ENCODE measurements at regions not wholly inside any gene's neighbourhood (a gene's known extent, or its start where the extent isn't known, plus 50 kb on each side); places are given as distances from the start of the nearest gene placed in this dataset.
A peak's percentile ranks its signal among the peaks of the same experiment; 100 is the strongest.

DNA sequence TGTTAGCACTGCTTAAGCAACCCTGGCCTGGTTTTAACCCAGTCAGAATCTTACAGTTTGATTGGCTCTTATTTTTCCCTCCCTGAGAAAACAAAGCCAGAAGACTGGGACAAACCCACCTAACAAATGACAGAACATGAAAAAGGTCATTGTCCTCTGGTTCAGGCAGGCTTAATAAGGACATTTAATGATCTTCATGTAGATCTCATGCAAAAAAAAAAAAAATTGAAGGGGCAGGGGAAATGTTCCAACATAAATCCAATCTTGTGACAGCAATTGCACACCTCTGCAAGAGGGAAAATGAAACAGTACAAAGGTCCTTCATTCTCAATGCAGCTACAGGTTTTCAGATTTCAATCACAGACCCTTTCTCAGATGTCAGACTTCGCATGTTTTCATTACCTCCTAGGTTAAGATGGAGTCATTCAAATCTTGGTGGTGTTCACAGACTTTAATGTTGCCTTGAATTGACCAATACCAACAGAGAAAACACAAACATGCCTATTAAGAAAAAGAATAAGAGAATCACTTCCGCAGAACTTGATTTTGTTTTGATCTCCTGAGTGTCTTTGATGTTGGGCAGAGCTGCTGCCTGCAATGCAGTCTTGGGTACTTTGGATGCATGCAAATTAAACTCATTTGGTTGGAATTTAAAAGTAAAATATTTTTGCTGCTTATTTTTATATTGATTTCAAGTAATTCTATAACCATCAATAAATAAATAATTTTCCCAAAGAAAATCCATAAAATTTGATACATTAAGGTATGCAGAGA, 359.0 kb downstream of the BTG1 start:
- no peak for DNase-seq

- DNase-seq = no peak
Observed at GRCh38 chr12:91785655-91786498, 359.8 kb downstream of the BTG1 start.

DNA sequence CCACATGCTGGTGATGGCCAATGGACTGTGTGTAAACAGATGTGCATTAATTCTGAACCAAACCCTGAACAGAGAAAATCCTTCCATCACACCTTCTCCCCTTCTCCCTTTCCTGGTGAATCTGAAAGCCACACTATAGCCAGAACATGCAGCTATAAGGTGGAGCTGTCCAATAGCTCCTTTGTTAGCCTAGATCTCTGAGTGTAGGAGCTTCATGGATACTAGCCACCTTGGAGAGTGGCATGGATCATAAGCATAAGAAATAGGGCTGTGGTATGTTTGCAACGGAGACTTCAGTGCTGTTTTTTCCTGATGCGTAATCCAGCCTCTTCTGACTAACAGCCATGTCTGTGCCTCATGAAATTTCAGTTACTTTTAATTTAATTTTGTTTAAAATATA, 364.5 kb downstream of the BTG1 start:
- peak; percentile 54 for DNase-seq

GRCh38 chr12:91778938-91779400, 366.7 kb downstream of the BTG1 start:
- peak; percentile 81 for DNase-seq

DNA sequence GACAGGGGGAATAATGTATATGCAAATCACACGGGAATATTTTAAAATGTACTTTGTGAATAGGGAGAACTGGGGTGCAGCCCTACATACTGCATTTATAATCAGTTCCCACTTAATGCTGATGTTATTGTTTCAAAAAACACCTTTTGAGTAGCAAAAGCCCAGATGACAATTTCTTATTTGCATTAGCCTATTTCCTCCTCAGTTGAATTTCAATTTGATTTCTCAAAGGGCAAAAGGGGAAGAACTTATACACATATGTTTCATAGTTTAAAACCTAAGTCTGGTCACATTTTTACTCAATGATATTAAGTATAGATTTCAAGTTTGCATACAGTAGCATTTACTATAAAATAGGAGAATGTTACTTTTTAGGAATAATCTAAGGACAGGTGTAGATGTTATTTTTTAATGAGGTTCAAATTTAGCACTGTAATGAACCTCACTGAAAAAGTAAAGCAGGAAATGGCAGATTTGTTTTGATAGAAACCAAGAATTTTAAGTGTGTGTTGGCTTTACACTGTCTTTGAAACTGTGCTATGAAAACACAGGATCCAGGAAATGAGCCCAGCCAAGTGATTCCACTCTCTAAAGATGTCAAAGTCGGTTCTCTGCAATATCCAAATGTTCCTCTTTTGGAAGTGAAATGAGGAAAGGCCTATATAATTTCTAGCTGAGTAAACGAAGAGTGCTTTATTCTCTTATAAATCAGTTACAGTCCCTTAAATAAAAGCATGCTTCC, 367.4 kb downstream of the BTG1 start:
- DNase-seq = peak; percentile 16

DNA sequence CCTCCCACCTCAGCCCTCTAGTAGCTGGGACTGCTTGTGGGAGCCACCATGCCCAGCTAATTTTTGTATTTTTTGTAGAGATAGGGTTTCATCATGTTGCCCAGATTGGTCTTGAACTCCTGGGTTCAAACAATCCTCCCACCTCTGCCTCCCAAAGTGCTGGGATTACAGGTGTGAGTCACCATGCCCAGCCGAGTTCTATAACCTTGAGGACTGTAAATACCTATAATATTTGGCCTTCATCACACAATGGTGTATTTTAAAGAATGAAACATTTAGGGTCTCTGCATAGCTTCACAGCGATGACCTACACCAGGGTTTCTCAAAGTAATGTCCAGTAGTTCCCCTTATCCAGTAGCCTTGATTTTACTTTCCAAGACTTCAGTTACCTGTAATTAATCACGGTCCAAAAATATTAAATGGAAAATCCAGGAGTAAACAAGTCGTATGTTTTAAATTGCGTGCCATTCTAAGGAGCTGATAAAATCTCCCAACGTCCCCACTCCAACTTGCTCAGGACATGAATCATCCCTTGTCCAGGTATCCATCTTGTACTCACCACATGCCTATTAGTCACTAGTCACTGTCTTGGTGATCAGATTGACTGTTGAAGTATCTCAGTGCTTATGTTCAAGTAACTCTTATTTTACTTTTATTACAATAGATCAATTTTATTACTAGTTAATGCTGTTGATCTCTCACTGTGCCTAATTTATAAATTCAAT, 368.2 kb downstream of the BTG1 start:
- no peak for DNase-seq

GRCh38 chr12:91774434-91774921, 371.2 kb downstream of the BTG1 start:
- DNase-seq = peak; percentile 41

DNA sequence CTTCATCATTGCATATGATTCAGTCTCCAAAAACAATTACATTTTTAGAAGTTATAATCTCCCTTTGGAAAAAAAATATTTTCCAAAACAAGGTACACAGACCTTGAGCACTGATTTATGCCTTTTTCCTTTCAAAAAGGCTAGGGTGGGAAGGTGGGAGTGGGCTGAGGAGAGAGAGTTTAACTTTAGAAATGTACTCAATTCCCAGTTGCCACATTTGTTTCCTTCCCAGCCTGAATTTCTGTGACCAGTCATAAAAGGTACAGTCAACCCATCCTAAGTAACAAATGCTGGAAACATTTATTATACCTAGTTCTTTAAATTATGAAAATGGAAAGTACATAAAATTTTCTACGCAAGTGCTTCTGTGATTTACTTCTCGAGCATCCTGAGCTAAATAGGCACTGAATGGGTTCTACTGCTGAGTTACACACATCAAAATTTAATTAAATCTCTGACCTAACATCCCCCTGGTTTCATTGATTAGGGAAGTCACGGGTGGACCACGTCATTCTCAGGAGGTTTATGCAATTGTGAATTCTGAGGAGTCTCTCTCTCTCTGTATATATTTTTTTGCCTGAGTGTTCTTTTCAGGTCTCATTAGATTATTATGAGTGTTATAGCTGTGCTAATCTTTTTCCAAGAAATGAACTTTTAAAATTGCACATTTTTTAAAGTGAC, 371.8 kb downstream of the BTG1 start:
- no peak for DNase-seq

DNA sequence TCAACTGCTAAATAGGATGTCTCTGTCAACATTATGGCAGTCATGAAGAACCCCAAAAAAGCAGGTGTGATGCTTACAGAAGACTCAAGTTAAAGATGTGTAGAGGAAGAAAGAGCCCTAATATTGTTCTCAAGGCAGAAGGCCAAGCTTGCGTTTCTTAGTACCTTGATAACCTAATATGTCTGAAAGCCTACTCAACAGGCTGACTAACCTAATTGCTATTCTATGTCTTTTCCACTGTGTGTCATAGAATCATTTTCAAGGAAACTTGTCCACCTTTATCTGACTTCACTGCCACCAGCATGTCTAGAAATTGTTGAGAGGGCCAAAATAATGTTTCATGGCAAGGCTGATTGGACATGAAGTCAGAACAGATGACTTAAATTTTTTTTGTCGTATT, 373.2 kb downstream of the BTG1 start:
- no peak for DNase-seq

- no peak for DNase-seq
Observed at GRCh38 chr12:91769736-91770135, 375.9 kb downstream of the BTG1 start.

DNA sequence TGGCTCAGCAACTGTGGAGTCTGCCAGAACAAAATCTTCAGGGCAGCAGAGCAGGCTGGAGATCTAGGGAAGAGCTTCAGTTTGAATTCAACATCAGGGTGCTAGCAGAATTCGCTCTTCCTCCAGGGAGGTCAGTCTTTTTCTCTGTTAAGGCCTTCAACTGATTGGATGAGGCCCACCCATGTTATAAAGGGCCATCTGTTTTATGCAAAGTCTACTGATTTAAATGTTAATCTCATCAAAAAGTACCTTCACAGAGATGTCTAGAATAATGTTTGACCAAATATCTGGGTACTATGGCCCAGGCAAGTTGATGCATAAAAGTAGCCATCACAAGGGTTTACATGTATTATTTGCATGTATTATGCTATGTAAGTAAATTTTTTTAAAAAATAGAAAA, 378.4 kb downstream of the BTG1 start:
- no peak for DNase-seq

DNA sequence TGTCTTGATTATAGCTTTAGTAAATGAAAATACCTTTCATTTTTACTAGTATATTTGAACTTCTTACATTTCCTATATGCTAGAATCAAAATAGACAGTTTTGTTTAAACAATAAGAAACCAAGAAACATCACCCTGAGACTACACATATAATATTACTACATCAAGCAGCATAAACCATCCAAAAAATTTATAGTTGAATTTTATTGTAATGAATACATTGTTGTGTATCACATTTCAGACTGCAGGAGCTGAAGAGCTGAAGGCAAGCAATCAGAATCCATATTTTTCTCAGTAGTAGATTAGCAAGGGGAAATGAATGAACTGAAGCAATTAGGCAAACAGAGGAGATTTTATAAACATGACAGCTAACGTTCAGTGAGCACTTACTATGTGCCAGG, 379.2 kb downstream of the BTG1 start:
- no peak for DNase-seq

- no peak for DNase-seq
Observed at GRCh38 chr12:91763654-91764370, 381.8 kb downstream of the BTG1 start.

GRCh38 chr12:91753649-91754048, 392.0 kb downstream of the BTG1 start:
- no peak for DNase-seq

- no peak for DNase-seq
Observed at GRCh38 chr12:91746976-91747375, 398.7 kb downstream of the BTG1 start.

GRCh38 chr12:91744597-91744996, 401.0 kb downstream of the BTG1 start:
- no peak for DNase-seq

- no peak for DNase-seq
Observed at GRCh38 chr12:91743704-91744321, 401.8 kb downstream of the BTG1 start.

- no peak for DNase-seq
Observed at GRCh38 chr12:91743280-91743679, 402.4 kb downstream of the BTG1 start.

DNA sequence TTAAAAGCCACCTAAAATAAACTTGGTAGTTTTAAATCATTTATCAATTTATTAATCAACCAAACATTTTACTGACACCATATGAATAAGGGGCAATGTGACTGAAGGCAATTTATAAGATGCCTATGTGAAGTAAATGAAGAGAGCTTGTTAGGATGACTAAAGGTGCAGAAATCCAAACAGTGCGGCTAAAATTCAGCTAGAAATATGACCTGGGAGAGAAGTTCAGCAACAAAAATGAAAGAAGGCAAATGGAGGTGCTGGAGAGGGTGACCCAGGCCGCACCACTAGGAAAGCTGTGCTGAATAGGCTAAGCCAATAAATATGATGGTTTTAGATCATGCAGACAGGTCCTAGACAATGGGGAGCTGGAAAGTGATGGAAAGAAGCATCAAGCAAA, 403.7 kb downstream of the BTG1 start:
- no peak for DNase-seq

GRCh38 chr12:91733846-91734245, 411.8 kb downstream of the BTG1 start:
- peak; percentile 84 for DNase-seq

Data from fibroblast of skin of abdomen (primary cell).